PC-3 (cell line): ENCODE measurements at regions not wholly inside any gene's neighbourhood (a gene's known extent, or its start where the extent isn't known, plus 50 kb on each side); places are given as distances from the start of the nearest gene placed in this dataset.

Source experiments
- EZH2phosphoT487 ChIP-seq: fragments of 300-600 bp; sonication (generic); IDR thresholded peaks from 2 replicates; pipeline ENCODE4 v1.6.1; 2018; ENCODE audit warnings: mild to moderate bottlenecking, antibody characterized with exemption, low read length, borderline replicate concordance
- TF ChIP-seq, protein P1 (sequence below): fragments of 300-600 bp; sonication (generic); conservative IDR thresholded peaks from 2 replicates; pipeline ENCODE4 v1.5.1; 2017; ENCODE audit warnings: antibody characterized with exemption, low read depth, mild to moderate bottlenecking, low read length

DNA sequence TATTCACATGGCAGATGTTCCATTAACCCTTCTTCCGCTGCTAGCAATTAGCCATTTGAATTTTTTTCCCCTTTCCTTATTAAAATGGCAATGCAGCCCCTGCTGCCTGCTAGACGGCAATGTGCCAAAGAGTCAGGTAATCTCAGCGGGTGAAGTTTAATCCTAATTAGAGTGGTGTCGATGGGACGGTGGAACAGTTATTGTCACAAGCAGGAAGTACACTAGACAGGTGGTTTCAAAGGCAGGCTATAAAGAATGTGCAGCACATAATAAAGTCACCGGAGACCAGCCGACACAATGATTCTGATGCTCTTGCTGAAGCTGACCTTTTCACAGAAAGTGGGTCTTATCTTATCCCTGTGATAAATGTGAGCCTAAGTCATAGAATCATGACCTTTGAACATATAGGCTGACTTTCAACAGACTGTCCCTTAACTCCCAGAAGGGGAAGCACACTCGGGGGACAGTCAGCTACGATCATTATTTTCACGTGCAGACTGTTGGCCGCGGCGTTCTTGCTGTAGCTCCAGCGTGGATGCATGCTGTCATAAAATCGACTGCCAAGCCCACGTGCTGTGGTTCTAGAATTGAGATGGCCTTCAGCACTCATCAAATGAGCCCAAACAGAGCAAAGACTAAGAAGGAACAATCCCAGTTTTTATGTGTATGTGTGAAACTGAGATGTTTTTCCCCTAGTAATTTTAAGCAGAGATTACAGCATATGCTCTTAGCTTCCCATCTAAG, 926.2 kb upstream of the SOX11 start:
- TF ChIP-seq EZH2phosphoT487: no peak
- TF ChIP-seq, protein P1, sequence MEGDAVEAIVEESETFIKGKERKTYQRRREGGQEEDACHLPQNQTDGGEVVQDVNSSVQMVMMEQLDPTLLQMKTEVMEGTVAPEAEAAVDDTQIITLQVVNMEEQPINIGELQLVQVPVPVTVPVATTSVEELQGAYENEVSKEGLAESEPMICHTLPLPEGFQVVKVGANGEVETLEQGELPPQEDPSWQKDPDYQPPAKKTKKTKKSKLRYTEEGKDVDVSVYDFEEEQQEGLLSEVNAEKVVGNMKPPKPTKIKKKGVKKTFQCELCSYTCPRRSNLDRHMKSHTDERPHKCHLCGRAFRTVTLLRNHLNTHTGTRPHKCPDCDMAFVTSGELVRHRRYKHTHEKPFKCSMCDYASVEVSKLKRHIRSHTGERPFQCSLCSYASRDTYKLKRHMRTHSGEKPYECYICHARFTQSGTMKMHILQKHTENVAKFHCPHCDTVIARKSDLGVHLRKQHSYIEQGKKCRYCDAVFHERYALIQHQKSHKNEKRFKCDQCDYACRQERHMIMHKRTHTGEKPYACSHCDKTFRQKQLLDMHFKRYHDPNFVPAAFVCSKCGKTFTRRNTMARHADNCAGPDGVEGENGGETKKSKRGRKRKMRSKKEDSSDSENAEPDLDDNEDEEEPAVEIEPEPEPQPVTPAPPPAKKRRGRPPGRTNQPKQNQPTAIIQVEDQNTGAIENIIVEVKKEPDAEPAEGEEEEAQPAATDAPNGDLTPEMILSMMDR: no peak
